ENCODE measurements at regions not wholly inside any gene's neighbourhood (a gene's known extent, or its start where the extent isn't known, plus 50 kb on each side); places are given as distances from the start of the nearest gene placed in this dataset.

- Mint-ChIP-seq H3K27ac (no peak overlapping the region), H3K4me3 (no peak overlapping the region), H3K36me3 (no peaks in the 10 kb centered on the region), H3K27me3 (ENCODE audit: low read depth) (no peaks in the 10 kb centered on the region), H3K4me1 (no peaks in the 10 kb centered on the region), H3K9me3 (no peaks in the 10 kb centered on the region)
- TF ChIP-seq CTCF (IDR thresholded peaks at IDR 0.05) = no peak
- CTCF ChIA-PET = no interaction called here
- POLR2A ChIA-PET = no interaction called here
- ATAC-seq = no peak
- DNase-seq (ENCODE audit: low spot score) = no peak
These were observed 483.7 kb upstream of the RIOK2 start for GRCh38 chr5:97666783-97667182.

GRCh38 chr5:97670447-97670846, 487.4 kb upstream of the RIOK2 start:
- Mint-ChIP-seq H3K4me1 (no peaks in the 10 kb centered on the region), H3K27me3 (ENCODE audit: low read depth) (no peaks in the 10 kb centered on the region), H3K27ac (no peak overlapping the region), H3K9me3 (peaks cover 6% of the 10 kb centered on the region; the same call in 1 of the 2 replicates), H3K36me3 (no peaks in the 10 kb centered on the region), H3K4me3 (no peak overlapping the region)
- no peak for DNase-seq (ENCODE audit: low spot score)
- TF ChIP-seq NFYB (CRISPR knock-in tag; conservative IDR thresholded peaks at IDR 0.05; ENCODE audit: low read depth) (no peak), PRRX2 (CRISPR knock-in tag; IDR thresholded peaks at IDR 0.05) (no peak)
- CTCF ChIA-PET = no interaction called here
- no peak for ATAC-seq
- POLR2A ChIA-PET = no interaction called here

- ChIA-PET POLR2A (no interaction called here), CTCF (no interaction called here)
- Mint-ChIP-seq H3K27ac (no peak overlapping the region), H3K4me1 (no peaks in the 10 kb centered on the region), H3K36me3 (no peaks in the 10 kb centered on the region), H3K27me3 (ENCODE audit: low read depth) (no peaks in the 10 kb centered on the region), H3K4me3 (no peak overlapping the region), H3K9me3 (peaks cover 19% of the 10 kb centered on the region)
- ATAC-seq = no peak
- DNase-seq (ENCODE audit: low spot score) = no peak
- TF ChIP-seq JAZF1 (CRISPR knock-in tag; IDR thresholded peaks at IDR 0.05) (no peak), OVOL2 (CRISPR knock-in tag; IDR thresholded peaks at IDR 0.05; ENCODE audit: borderline replicate concordance) (no peak), ERG (CRISPR knock-in tag; IDR thresholded peaks at IDR 0.05) (no peak), JUN (CRISPR knock-in tag; IDR thresholded peaks at IDR 0.05) (no peak), ETV6 (CRISPR knock-in tag; IDR thresholded peaks at IDR 0.05) (no peak), SP1 (CRISPR knock-in tag; conservative IDR thresholded peaks at IDR 0.05) (no peak), HMGXB4 (CRISPR knock-in tag; IDR thresholded peaks at IDR 0.05) (no peak), MYBL2 (CRISPR knock-in tag; IDR thresholded peaks at IDR 0.05) (no peak), AFF4 (CRISPR knock-in tag; IDR thresholded peaks at IDR 0.05; ENCODE audit: borderline replicate concordance) (no peak), ELF4 (CRISPR knock-in tag; IDR thresholded peaks at IDR 0.05; ENCODE audit: low read depth) (no peak), ZNF423 (CRISPR knock-in tag; IDR thresholded peaks at IDR 0.05) (no peak), ZNF263 (CRISPR knock-in tag; IDR thresholded peaks at IDR 0.05; ENCODE audit: low read depth) (no peak), ZSCAN18 (CRISPR knock-in tag; IDR thresholded peaks at IDR 0.05) (no peak), NFE2L1 (CRISPR knock-in tag; IDR thresholded peaks at IDR 0.05) (no peak), ATF1 (CRISPR knock-in tag; IDR thresholded peaks at IDR 0.05) (no peak), FOXP1 (CRISPR knock-in tag; IDR thresholded peaks at IDR 0.05; ENCODE audit: borderline replicate concordance) (no peak), NR3C1 (CRISPR knock-in tag; conservative IDR thresholded peaks at IDR 0.05; ENCODE audit: low read depth) (no peak), ZBTB21 (CRISPR knock-in tag; IDR thresholded peaks at IDR 0.05; ENCODE audit: borderline replicate concordance) (no peak)
These were observed 493.6 kb upstream of the RIOK2 start for GRCh38 chr5:97676608-97677007.

Measured in WTC11 (cell line).